ENCODE measurements at regions not wholly inside any gene's neighbourhood (a gene's known extent, or its start where the extent isn't known, plus 50 kb on each side); places are given as distances from the start of the nearest gene placed in this dataset.

DNA sequence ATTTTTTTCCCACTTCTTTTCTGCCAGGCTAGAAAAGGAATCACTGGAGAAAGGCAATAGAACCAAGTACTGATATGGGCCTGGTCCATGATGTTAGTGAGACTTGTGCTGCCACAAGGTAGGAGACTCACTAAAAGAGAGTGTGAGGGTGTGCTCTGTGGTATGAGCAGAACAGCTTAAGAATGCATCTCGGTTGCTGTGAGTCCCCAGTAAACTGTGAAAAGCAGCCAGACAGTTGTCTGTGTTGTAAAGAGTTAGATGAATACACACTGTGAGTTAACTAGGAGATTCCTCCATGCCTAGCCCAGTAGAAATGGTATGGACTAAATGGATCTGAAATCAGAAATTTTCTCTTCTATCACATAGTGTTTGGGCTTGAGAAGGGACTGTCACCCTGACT, 1177.3 kb upstream of the MIR17HG start:
- H2AFZ ChIP-seq: no peak overlapping the region
- H3F3A ChIP-seq (ENCODE audit: insufficient read depth, low read depth): no peaks in the 10 kb centered on the region
- no TSS peak for BruUV-seq (replicated peaks)
- intact Hi-C loops (cut with micrococcal nuclease; ENCODE audit: unreplicated experiment): no loop called here
- H3K4me1 ChIP-seq (replicated peaks; ENCODE audit: insufficient read depth): no peaks in the 10 kb centered on the region
- H3K27ac ChIP-seq: no peak overlapping the region
- no peak for TF ChIP-seq EZH2 (IDR thresholded peaks at IDR 0.05; ENCODE audit: low read depth)
- TF ChIP-seq, protein P1, sequence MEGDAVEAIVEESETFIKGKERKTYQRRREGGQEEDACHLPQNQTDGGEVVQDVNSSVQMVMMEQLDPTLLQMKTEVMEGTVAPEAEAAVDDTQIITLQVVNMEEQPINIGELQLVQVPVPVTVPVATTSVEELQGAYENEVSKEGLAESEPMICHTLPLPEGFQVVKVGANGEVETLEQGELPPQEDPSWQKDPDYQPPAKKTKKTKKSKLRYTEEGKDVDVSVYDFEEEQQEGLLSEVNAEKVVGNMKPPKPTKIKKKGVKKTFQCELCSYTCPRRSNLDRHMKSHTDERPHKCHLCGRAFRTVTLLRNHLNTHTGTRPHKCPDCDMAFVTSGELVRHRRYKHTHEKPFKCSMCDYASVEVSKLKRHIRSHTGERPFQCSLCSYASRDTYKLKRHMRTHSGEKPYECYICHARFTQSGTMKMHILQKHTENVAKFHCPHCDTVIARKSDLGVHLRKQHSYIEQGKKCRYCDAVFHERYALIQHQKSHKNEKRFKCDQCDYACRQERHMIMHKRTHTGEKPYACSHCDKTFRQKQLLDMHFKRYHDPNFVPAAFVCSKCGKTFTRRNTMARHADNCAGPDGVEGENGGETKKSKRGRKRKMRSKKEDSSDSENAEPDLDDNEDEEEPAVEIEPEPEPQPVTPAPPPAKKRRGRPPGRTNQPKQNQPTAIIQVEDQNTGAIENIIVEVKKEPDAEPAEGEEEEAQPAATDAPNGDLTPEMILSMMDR (conservative IDR thresholded peaks at IDR 0.05): no peak
- POLR2A ChIA-PET (ENCODE audit: unreplicated experiment): no interaction called here
- no peaks in the 10 kb centered on the region for H3K27me3 ChIP-seq (ENCODE audit: insufficient read depth, low read depth)
- H3K9me3 ChIP-seq (ENCODE audit: insufficient read depth, low read depth): no peaks in the 10 kb centered on the region
- no peaks in the 10 kb centered on the region for H4K20me1 ChIP-seq (ENCODE audit: insufficient read depth)
- no peak overlapping the region for H3K4me2 ChIP-seq
- no peak overlapping the region for H3K4me3 ChIP-seq
- CTCF ChIA-PET: no interaction called here
- H3K36me3 ChIP-seq (ENCODE audit: low read depth): no peaks in the 10 kb centered on the region
- no peaks in the 10 kb centered on the region for H3K9me2 ChIP-seq (ENCODE audit: insufficient read depth)
- no peak for DNase-seq
- H3K79me2 ChIP-seq (ENCODE audit: low read depth): no peaks in the 10 kb centered on the region

DNA sequence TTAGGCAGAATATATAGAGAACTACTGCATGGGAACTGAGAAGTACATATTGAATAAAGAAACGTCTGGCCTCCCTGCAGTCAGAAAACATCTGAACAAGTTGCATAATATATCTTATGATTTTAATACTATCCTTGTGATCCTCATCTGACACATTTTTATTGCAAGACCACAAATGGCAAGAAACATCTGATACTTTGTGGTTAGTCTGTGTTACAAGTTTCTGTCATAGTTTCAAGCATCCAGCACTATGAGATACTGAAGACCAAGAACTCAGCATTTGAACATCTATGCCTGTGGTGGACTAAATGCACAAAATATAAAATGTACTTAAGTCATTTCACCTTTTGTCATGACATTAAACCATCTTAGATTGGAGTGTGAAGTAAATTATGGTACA, 1175.8 kb upstream of the MIR17HG start:
- intact Hi-C loops (cut with micrococcal nuclease; ENCODE audit: unreplicated experiment): no loop called here
- Histone ChIP-seq H3K9me2 (ENCODE audit: insufficient read depth) (no peaks in the 10 kb centered on the region), H3K36me3 (ENCODE audit: low read depth) (no peaks in the 10 kb centered on the region), H3K9me3 (ENCODE audit: insufficient read depth, low read depth) (no peaks in the 10 kb centered on the region), H3K4me3 (no peak overlapping the region), H3F3A (ENCODE audit: insufficient read depth, low read depth) (no peaks in the 10 kb centered on the region), H3K4me1 (replicated peaks; ENCODE audit: insufficient read depth) (no peaks in the 10 kb centered on the region), H4K20me1 (ENCODE audit: insufficient read depth) (no peaks in the 10 kb centered on the region), H3K27ac (no peak overlapping the region), H2AFZ (no peak overlapping the region), H3K4me2 (no peak overlapping the region), H3K79me2 (ENCODE audit: low read depth) (no peaks in the 10 kb centered on the region), H3K27me3 (ENCODE audit: insufficient read depth, low read depth) (no peaks in the 10 kb centered on the region)
- no peak for TF ChIP-seq EZH2 (IDR thresholded peaks at IDR 0.05; ENCODE audit: low read depth)
- TF ChIP-seq, protein P1 (conservative IDR thresholded peaks at IDR 0.05): no peak
- ChIA-PET CTCF (no interaction called here), POLR2A (ENCODE audit: unreplicated experiment) (no interaction called here)
- DNase-seq: no peak
- no TSS peak for BruUV-seq (replicated peaks)

DNA sequence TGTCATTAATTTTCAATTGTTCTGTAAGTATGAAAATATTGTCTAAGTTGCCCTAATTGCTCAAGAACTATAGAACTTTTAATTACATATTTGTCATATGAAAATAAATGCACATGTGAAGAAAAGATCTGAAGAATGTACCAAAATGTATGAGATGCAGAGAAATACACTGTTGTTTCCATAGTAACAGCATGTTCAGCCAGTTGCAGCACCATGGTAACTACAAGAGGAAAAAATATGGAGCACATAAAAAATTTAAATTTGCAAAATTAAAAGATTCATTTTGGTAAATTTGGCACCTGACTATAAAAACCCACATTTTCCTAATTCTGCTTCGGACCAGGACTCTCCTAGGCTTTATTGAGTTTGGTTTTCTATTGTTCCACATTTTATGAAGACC, 1170.0 kb upstream of the MIR17HG start:
- TF ChIP-seq, protein P1 (conservative IDR thresholded peaks at IDR 0.05): no peak
- TF ChIP-seq EZH2 (IDR thresholded peaks at IDR 0.05; ENCODE audit: low read depth): no peak
- CTCF ChIA-PET: no interaction called here
- intact Hi-C loops (cut with micrococcal nuclease; ENCODE audit: unreplicated experiment): no loop called here
- Histone ChIP-seq H3K4me1 (replicated peaks; ENCODE audit: insufficient read depth) (no peaks in the 10 kb centered on the region), H3K27ac (no peak overlapping the region), H3K4me3 (no peak overlapping the region), H3K79me2 (ENCODE audit: low read depth) (no peaks in the 10 kb centered on the region), H4K20me1 (ENCODE audit: insufficient read depth) (no peaks in the 10 kb centered on the region), H3K4me2 (no peak overlapping the region), H3F3A (ENCODE audit: insufficient read depth, low read depth) (no peaks in the 10 kb centered on the region), H3K9me2 (ENCODE audit: insufficient read depth) (no peaks in the 10 kb centered on the region), H3K27me3 (ENCODE audit: insufficient read depth, low read depth) (no peaks in the 10 kb centered on the region), H2AFZ (no peak overlapping the region), H3K36me3 (ENCODE audit: low read depth) (no peaks in the 10 kb centered on the region), H3K9me3 (ENCODE audit: insufficient read depth, low read depth) (no peaks in the 10 kb centered on the region; the same call in 1 of the 2 replicates)
- DNase-seq: no peak
- POLR2A ChIA-PET (ENCODE audit: unreplicated experiment): no interaction called here
- no TSS peak for BruUV-seq (replicated peaks)
